Liver (tissue), 8 donors: ENCODE measurements at regions not wholly inside any gene's neighbourhood (a gene's known extent, or its start where the extent isn't known, plus 50 kb on each side); places are given as distances from the start of the nearest gene placed in this dataset.

ENCODE experiments used
- DNase-seq: peaks from one replicate; pipeline ENCODE4 v3.0.0-alpha.2; 2017; ENCODE audit warnings: low spot score
- H3K27ac ChIP-seq, 2 donors: one replicate each; pipeline ENCODE4 v1.7.0; 2013; ENCODE audit warnings: inconsistent platforms in 2 of 2, low read length in 2 of 2, control low read depth in 1 of 2, low read depth in 1 of 2, mild to moderate bottlenecking in 1 of 2
- H3K27me3 ChIP-seq, 4 donors: one replicate each; pipeline versions ENCODE4 v1.6.1 to v1.7.0; 2013; ENCODE audit warnings: low read length in 3 of 4, inconsistent platforms in 1 of 4, mild to moderate bottlenecking in 1 of 4, moderate library complexity in 1 of 4; ENCODE audit not compliant: control insufficient read depth in 4 of 4, insufficient read depth in 4 of 4
- H3K36me3 ChIP-seq, 4 donors: one replicate each; pipeline versions ENCODE4 v1.6.1 to v1.7.0; 2013; ENCODE audit warnings: low read length in 3 of 4, mild to moderate bottlenecking in 3 of 4, low read depth in 1 of 4, moderate library complexity in 1 of 4; ENCODE audit not compliant: control insufficient read depth in 4 of 4, insufficient read depth in 3 of 4
- H3K4me1 ChIP-seq, 4 donors: one replicate each; pipeline versions ENCODE4 v1.6.1 to v1.7.0; 2013; ENCODE audit warnings: low read length in 3 of 4, mild to moderate bottlenecking in 3 of 4, moderate library complexity in 1 of 4; ENCODE audit not compliant: control insufficient read depth in 4 of 4, insufficient read depth in 4 of 4
- H3K4me3 ChIP-seq, 3 donors: one replicate each; pipeline versions ENCODE4 v1.6.1 to v1.7.0; 2013; ENCODE audit warnings: low read length in 3 of 3, control low read depth in 1 of 3, low read depth in 1 of 3, mild to moderate bottlenecking in 1 of 3
- H3K9ac ChIP-seq, 2 donors: one replicate each; pipeline ENCODE4 v1.7.0; 2013; ENCODE audit warnings: low read length in 2 of 2, mild to moderate bottlenecking in 2 of 2, moderate library complexity in 2 of 2, control low read depth in 1 of 2, low read depth in 1 of 2
- H3K9me3 ChIP-seq, 4 donors: one replicate each; pipeline versions ENCODE4 v1.6.1 to v1.7.0; 2013; ENCODE audit warnings: low read length in 3 of 4; ENCODE audit not compliant: control insufficient read depth in 4 of 4
- CTCF ChIP-seq: fragments of 150-350 bp; IDR thresholded peaks from 2 replicates; pipeline ENCODE4 v1.5.1; 2017; ENCODE audit warnings: improper control_type of control experiment, low read depth, low read length; ENCODE audit not compliant: missing input control
- EGR1 ChIP-seq, 2 donors: IDR thresholded peaks; 2 replicates each; pipeline ENCODE4 v1.6.1; 2016 to 2018; ENCODE audit warnings: antibody characterized with exemption in 2 of 2, low read depth in 2 of 2
- FOXA1 ChIP-seq: IDR thresholded peaks from 2 replicates; pipeline ENCODE4 v1.6.1; 2016; ENCODE audit warnings: antibody characterized with exemption
- FOXA2 ChIP-seq: IDR thresholded peaks from 2 replicates; pipeline ENCODE4 v1.6.1; 2016; ENCODE audit warnings: antibody characterized with exemption
- GABPA ChIP-seq, 2 donors: IDR thresholded peaks in 1 of 2; conservative IDR thresholded peaks in 1 of 2; 2 replicates each; pipeline ENCODE4 v1.6.1; 2016; ENCODE audit warnings: antibody characterized with exemption in 2 of 2, mild to moderate bottlenecking in 1 of 2, moderate library complexity in 1 of 2
- HNF4A ChIP-seq, 2 donors: conservative IDR thresholded peaks; 2 replicates each; pipeline ENCODE4 v1.6.1; 2016; ENCODE audit warnings: antibody characterized with exemption in 2 of 2, mild to moderate bottlenecking in 2 of 2
- HNF4G ChIP-seq: IDR thresholded peaks from 2 replicates; pipeline ENCODE4 v1.6.1; 2016; ENCODE audit warnings: antibody characterized with exemption
- JUND ChIP-seq, 2 donors: IDR thresholded peaks; 2 replicates each; pipeline ENCODE4 v1.6.1; 2016; ENCODE audit warnings: antibody characterized with exemption in 2 of 2
- NR2F2 ChIP-seq: IDR thresholded peaks from 2 replicates; pipeline ENCODE4 v1.6.1; 2016; ENCODE audit warnings: antibody characterized with exemption
- RAD21 ChIP-seq, 2 donors: IDR thresholded peaks; 2 replicates each; pipeline ENCODE4 v1.6.1; 2016; ENCODE audit warnings: antibody characterized with exemption in 2 of 2, mild to moderate bottlenecking in 2 of 2
- REST ChIP-seq: IDR thresholded peaks from 2 replicates; pipeline ENCODE4 v1.6.1; 2016; ENCODE audit warnings: antibody characterized with exemption, mild to moderate bottlenecking
- RXRA ChIP-seq, 2 donors: IDR thresholded peaks; 2 replicates each; pipeline ENCODE4 v1.6.1; 2017 to 2018; ENCODE audit warnings: antibody characterized with exemption in 2 of 2, mild to moderate bottlenecking in 1 of 2
- SP1 ChIP-seq: IDR thresholded peaks from 2 replicates; pipeline ENCODE4 v1.6.1; 2018; ENCODE audit warnings: antibody characterized with exemption, mild to moderate bottlenecking
- TAF1 ChIP-seq: conservative IDR thresholded peaks from 2 replicates; pipeline ENCODE4 v1.6.1; 2016; ENCODE audit warnings: antibody characterized with exemption, mild to moderate bottlenecking
- YY1 ChIP-seq: IDR thresholded peaks from 2 replicates; pipeline ENCODE4 v1.6.1; 2016; ENCODE audit warnings: antibody characterized with exemption, mild to moderate bottlenecking
- WGBS: extraction: QIAGEN DNeasy Blood & Tissue Kit; methylation state at CpG from one replicate; pipeline ENCODE4 v1.1.7; 2013; 5-methylcytosine and 5-hydroxymethylcytosine counted together
- TF ChIP-seq, protein P1 (sequence below): IDR thresholded peaks from 2 replicates; pipeline ENCODE4 v1.6.1; 2016; ENCODE audit warnings: antibody characterized with exemption
- TF ChIP-seq, protein P2 (sequence below): IDR thresholded peaks from 2 replicates; pipeline ENCODE4 v1.6.1; 2016; ENCODE audit warnings: antibody characterized with exemption
- TF ChIP-seq, protein P3 (sequence below): IDR thresholded peaks from 2 replicates; pipeline ENCODE4 v1.6.1; 2016; ENCODE audit warnings: antibody characterized with exemption
- donor health status: healthy.
- donor health status: healthy.
- donor health status: healthy.
- donor health status: healthy.
- donor health status: healthy.

DNA sequence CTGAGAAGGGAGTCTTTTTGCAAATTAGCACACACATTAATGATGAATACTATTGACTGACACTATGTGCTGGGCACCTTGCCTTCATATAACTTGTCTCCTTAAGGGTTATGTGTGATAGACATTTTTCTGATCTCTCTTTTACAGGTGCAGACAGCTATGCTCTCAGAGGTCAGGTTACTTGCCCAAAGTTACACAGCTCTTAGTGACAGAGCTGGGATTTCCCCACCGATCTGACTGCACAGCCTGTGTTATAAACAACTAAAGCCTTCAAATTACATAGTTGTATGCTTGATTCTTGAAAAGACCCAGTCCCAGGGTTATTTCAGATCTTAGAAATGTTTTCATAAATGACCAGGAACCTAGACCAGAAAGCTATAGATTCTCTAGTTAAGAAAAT, 462.7 kb downstream of the EBF1 start:
- 0% methylated on average over 1 of the region's 1 CpG for WGBS
- no peaks in the 10 kb centered on the region for H3K27me3 ChIP-seq
- no peaks in the 10 kb centered on the region for H3K36me3 ChIP-seq
- DNase-seq = no peak
- no peak overlapping the region for H3K27ac ChIP-seq
- H3K9me3 ChIP-seq = no peaks in the 10 kb centered on the region
- no peak overlapping the region for H3K4me3 ChIP-seq
- no peaks in the 10 kb centered on the region for H3K4me1 ChIP-seq
- H3K9ac ChIP-seq = no peak overlapping the region
- TF ChIP-seq RXRA (IDR thresholded peaks at IDR 0.05) (no peak), REST (no peak), RAD21 (IDR thresholded peaks at IDR 0.05) (no peak), SP1 (no peak), NR2F2 (no peak), FOXA1 (no peak), GABPA (IDR thresholded peaks at IDR 0.05 in 1 of 2, conservative IDR thresholded peaks at IDR 0.05 in 1 of 2) (no peak)
- TF ChIP-seq, protein P1, sequence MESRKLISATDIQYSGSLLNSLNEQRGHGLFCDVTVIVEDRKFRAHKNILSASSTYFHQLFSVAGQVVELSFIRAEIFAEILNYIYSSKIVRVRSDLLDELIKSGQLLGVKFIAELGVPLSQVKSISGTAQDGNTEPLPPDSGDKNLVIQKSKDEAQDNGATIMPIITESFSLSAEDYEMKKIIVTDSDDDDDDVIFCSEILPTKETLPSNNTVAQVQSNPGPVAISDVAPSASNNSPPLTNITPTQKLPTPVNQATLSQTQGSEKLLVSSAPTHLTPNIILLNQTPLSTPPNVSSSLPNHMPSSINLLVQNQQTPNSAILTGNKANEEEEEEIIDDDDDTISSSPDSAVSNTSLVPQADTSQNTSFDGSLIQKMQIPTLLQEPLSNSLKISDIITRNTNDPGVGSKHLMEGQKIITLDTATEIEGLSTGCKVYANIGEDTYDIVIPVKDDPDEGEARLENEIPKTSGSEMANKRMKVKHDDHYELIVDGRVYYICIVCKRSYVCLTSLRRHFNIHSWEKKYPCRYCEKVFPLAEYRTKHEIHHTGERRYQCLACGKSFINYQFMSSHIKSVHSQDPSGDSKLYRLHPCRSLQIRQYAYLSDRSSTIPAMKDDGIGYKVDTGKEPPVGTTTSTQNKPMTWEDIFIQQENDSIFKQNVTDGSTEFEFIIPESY = no peak

- WGBS = 96% methylated on average over 5 of the region's 5 CpGs
- no peak for TF ChIP-seq CTCF
- TF ChIP-seq, protein P2, sequence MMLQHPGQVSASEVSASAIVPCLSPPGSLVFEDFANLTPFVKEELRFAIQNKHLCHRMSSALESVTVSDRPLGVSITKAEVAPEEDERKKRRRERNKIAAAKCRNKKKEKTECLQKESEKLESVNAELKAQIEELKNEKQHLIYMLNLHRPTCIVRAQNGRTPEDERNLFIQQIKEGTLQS = no peak
- TF ChIP-seq, protein P3, sequence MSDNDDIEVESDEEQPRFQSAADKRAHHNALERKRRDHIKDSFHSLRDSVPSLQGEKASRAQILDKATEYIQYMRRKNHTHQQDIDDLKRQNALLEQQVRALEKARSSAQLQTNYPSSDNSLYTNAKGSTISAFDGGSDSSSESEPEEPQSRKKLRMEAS = no peak
- no peak for TF ChIP-seq RXRA (IDR thresholded peaks at IDR 0.05)
- TF ChIP-seq FOXA1 = no peak
- no peak for TF ChIP-seq YY1
- TF ChIP-seq GABPA (IDR thresholded peaks at IDR 0.05 in 1 of 2, conservative IDR thresholded peaks at IDR 0.05 in 1 of 2) = no peak
- TF ChIP-seq REST = no peak
- TF ChIP-seq RAD21 (IDR thresholded peaks at IDR 0.05) = no peak
- no peak for TF ChIP-seq FOXA2
- no peak for TF ChIP-seq EGR1 (IDR thresholded peaks at IDR 0.05; ENCODE audit: low read depth in 2 of 2)
- TF ChIP-seq HNF4A (conservative IDR thresholded peaks at IDR 0.05) = no peak
- no peak for TF ChIP-seq HNF4G
- no peak for TF ChIP-seq JUND (IDR thresholded peaks at IDR 0.05)
- no peak for TF ChIP-seq TAF1
These were observed 464.2 kb downstream of the EBF1 start for GRCh38 chr5:158635565-158635964.

More at GRCh38 chr5:158635565-158635964, 464.2 kb downstream of the EBF1 start:
- H3K9ac ChIP-seq = no peak overlapping the region
- no peak for DNase-seq
- H3K27ac ChIP-seq = no peak overlapping the region
- no peaks in the 10 kb centered on the region for H3K36me3 ChIP-seq
- H3K4me1 ChIP-seq = no peaks in the 10 kb centered on the region
- no peaks in the 10 kb centered on the region for H3K9me3 ChIP-seq
- no peaks in the 10 kb centered on the region for H3K27me3 ChIP-seq
- H3K4me3 ChIP-seq = no peak overlapping the region
